SK-N-MC (cell line): ENCODE measurements at regions not wholly inside any gene's neighbourhood (a gene's known extent, or its start where the extent isn't known, plus 50 kb on each side); places are given as distances from the start of the nearest gene placed in this dataset.

Source experiments
- EZH2 ChIP-seq: fragments of 200-600 bp; sonication (generic); IDR thresholded peaks from one replicate; pipeline ENCODE4 v1.6.1; 2017; ENCODE audit warnings: antibody characterized with exemption
- FOXP2 ChIP-seq: optimal IDR thresholded peaks from 2 replicates; pipeline ENCODE3; 2011; ENCODE audit warnings: mild to moderate bottlenecking, moderate library complexity; ENCODE audit not compliant: insufficient read depth; ENCODE audit errors: extremely low read length, control extremely low read depth
- POLR2AphosphoS5 ChIP-seq: IDR thresholded peaks from 2 replicates; pipeline ENCODE4 v1.6.1; 2012; ENCODE audit warnings: mild to moderate bottlenecking, low read depth, low read length, borderline replicate concordance

DNA sequence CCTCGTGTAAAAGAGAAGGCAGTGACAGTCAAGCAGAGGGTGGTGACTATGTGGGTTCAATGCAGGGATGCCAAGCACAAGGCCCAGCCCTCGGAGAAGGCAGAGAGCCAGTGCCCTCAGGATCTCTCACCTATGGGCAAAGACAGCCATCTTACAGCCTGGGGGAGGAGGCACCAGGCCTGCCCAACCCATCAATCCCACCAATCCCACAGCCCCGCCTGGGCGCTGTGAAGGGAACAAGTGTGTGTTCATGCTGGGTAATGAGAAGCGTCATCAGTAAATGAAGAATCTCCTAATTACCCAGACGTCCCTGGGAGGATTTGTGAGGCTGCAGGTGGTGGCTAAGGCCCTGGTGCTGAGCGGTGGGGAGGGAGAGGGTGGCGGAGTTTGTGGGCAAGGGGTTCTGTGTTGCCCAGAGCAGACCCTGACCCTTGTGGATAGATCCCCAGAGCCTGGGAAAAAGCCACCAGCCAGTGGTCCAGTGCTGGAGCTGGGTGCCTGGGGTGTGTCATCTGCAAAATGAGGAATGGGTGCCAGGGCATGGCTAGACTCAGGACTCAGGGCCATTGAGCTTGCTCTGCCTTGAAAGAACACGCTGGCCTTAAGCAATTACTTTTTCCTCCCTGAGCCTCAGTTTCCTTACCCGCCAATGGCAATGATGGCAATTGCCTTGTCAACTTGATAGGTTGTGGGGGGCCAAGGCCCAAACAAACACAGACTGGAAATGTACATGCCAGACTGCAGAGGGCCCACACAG lies 128.1 kb upstream of the UNC5B start:
- TF ChIP-seq EZH2: no peak
- TF ChIP-seq POLR2AphosphoS5: no peak
- TF ChIP-seq FOXP2: no peak
